ENCODE measurements at regions not wholly inside any gene's neighbourhood (a gene's known extent, or its start where the extent isn't known, plus 50 kb on each side); places are given as distances from the start of the nearest gene placed in this dataset.

GRCh38 chr17:45675892-45676291 lies 108.2 kb upstream of the CRHR1 start:
- TF ChIP-seq POLR2AphosphoS5 (IDR thresholded peaks at IDR 0.05; ENCODE audit: low read depth, low read length) (no peak), SIN3A (IDR thresholded peaks at IDR 0.05; ENCODE audit: borderline replicate concordance, insufficient read depth, low read length) (no peak), TAF1 (IDR thresholded peaks at IDR 0.05; ENCODE audit: borderline replicate concordance, insufficient read depth, low read length) (no peak), FOXP2 (optimal IDR thresholded peaks at IDR 0.05; ENCODE audit: borderline replicate concordance, extremely low read depth, extremely low read length, insufficient read depth) (no peak)
- TF ChIP-seq, protein P1, sequence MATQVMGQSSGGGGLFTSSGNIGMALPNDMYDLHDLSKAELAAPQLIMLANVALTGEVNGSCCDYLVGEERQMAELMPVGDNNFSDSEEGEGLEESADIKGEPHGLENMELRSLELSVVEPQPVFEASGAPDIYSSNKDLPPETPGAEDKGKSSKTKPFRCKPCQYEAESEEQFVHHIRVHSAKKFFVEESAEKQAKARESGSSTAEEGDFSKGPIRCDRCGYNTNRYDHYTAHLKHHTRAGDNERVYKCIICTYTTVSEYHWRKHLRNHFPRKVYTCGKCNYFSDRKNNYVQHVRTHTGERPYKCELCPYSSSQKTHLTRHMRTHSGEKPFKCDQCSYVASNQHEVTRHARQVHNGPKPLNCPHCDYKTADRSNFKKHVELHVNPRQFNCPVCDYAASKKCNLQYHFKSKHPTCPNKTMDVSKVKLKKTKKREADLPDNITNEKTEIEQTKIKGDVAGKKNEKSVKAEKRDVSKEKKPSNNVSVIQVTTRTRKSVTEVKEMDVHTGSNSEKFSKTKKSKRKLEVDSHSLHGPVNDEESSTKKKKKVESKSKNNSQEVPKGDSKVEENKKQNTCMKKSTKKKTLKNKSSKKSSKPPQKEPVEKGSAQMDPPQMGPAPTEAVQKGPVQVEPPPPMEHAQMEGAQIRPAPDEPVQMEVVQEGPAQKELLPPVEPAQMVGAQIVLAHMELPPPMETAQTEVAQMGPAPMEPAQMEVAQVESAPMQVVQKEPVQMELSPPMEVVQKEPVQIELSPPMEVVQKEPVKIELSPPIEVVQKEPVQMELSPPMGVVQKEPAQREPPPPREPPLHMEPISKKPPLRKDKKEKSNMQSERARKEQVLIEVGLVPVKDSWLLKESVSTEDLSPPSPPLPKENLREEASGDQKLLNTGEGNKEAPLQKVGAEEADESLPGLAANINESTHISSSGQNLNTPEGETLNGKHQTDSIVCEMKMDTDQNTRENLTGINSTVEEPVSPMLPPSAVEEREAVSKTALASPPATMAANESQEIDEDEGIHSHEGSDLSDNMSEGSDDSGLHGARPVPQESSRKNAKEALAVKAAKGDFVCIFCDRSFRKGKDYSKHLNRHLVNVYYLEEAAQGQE (IDR thresholded peaks at IDR 0.05; ENCODE audit: insufficient read depth in 1 of 2, low read depth in 2 of 2, low read length in 2 of 2), result no peak

GRCh38 chr17:45676695-45677094 lies 107.4 kb upstream of the CRHR1 start:
- TF ChIP-seq SIN3A (IDR thresholded peaks at IDR 0.05; ENCODE audit: borderline replicate concordance, insufficient read depth, low read length) (no peak), POLR2AphosphoS5 (IDR thresholded peaks at IDR 0.05; ENCODE audit: low read depth, low read length) (no peak), TAF1 (IDR thresholded peaks at IDR 0.05; ENCODE audit: borderline replicate concordance, insufficient read depth, low read length) (no peak), FOXP2 (optimal IDR thresholded peaks at IDR 0.05; ENCODE audit: borderline replicate concordance, extremely low read depth, extremely low read length, insufficient read depth) (no peak)
- TF ChIP-seq, protein P1 (IDR thresholded peaks at IDR 0.05; ENCODE audit: insufficient read depth in 1 of 2, low read depth in 2 of 2, low read length in 2 of 2), result no peak

DNA sequence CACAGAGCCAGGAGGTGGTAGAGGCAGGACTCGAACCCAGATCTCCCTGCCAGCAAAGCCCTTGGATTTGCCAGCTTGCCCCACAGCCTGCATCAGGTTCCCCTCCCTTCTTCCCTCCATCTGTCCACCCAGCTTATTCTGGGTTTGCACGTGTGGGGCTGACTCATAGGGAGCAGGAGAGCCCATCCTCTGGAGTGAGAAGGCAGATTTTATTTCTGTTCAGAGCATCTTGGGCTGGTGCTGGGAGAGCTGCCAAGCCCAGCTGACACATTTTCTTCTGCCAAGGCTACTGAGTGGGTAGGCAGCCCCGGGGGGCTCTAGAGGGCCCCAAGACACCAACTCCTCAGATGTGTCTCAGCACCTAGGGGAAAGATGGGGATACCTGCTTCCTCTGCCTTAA lies 106.3 kb upstream of the CRHR1 start:
- TF ChIP-seq TAF1 (IDR thresholded peaks at IDR 0.05; ENCODE audit: borderline replicate concordance, insufficient read depth, low read length) (no peak), FOXP2 (optimal IDR thresholded peaks at IDR 0.05; ENCODE audit: borderline replicate concordance, extremely low read depth, extremely low read length, insufficient read depth) (no peak), SIN3A (IDR thresholded peaks at IDR 0.05; ENCODE audit: borderline replicate concordance, insufficient read depth, low read length) (no peak), POLR2AphosphoS5 (IDR thresholded peaks at IDR 0.05; ENCODE audit: low read depth, low read length) (no peak)
- TF ChIP-seq, protein P1 (IDR thresholded peaks at IDR 0.05; ENCODE audit: insufficient read depth in 1 of 2, low read depth in 2 of 2, low read length in 2 of 2), result no peak

GRCh38 chr17:45679426-45679825 lies 104.7 kb upstream of the CRHR1 start:
- TF ChIP-seq SIN3A (IDR thresholded peaks at IDR 0.05; ENCODE audit: borderline replicate concordance, insufficient read depth, low read length), result no peak
- TF ChIP-seq FOXP2 (optimal IDR thresholded peaks at IDR 0.05; ENCODE audit: borderline replicate concordance, extremely low read depth, extremely low read length, insufficient read depth), result no peak
- no peak for TF ChIP-seq TAF1 (IDR thresholded peaks at IDR 0.05; ENCODE audit: borderline replicate concordance, insufficient read depth, low read length)
- TF ChIP-seq, protein P1 (IDR thresholded peaks at IDR 0.05; ENCODE audit: insufficient read depth in 1 of 2, low read depth in 2 of 2, low read length in 2 of 2), result no peak
- no peak for TF ChIP-seq POLR2AphosphoS5 (IDR thresholded peaks at IDR 0.05; ENCODE audit: low read depth, low read length)

DNA sequence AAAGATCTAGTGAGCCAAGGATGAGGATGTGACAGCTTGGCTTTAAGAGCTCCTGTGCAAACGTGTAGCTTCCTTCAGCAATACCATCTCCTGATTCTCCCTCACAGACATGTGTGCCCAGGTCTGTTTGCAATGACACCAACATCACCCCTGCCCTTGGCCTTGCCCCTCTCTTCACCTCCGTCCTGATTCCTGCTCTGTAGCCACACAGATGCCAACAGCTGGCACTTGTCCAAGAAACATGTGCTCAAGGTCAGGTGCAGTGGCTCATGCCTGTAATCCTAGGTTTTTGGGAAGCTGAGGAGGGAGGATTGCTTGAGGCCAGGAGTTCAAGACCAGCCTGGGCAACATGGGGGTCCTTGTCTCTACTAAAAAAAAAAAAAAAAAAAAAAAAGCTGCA lies 103.8 kb upstream of the CRHR1 start:
- TF ChIP-seq SIN3A (IDR thresholded peaks at IDR 0.05; ENCODE audit: borderline replicate concordance, insufficient read depth, low read length) (no peak), POLR2AphosphoS5 (IDR thresholded peaks at IDR 0.05; ENCODE audit: low read depth, low read length) (no peak), TAF1 (IDR thresholded peaks at IDR 0.05; ENCODE audit: borderline replicate concordance, insufficient read depth, low read length) (no peak), FOXP2 (optimal IDR thresholded peaks at IDR 0.05; ENCODE audit: borderline replicate concordance, extremely low read depth, extremely low read length, insufficient read depth) (no peak)
- TF ChIP-seq, protein P1 (IDR thresholded peaks at IDR 0.05; ENCODE audit: insufficient read depth in 1 of 2, low read depth in 2 of 2, low read length in 2 of 2), result no peak

All from PFSK-1 (cell line).